ENCODE measurements at regions not wholly inside any gene's neighbourhood (a gene's known extent, or its start where the extent isn't known, plus 50 kb on each side); places are given as distances from the start of the nearest gene placed in this dataset.

DNA sequence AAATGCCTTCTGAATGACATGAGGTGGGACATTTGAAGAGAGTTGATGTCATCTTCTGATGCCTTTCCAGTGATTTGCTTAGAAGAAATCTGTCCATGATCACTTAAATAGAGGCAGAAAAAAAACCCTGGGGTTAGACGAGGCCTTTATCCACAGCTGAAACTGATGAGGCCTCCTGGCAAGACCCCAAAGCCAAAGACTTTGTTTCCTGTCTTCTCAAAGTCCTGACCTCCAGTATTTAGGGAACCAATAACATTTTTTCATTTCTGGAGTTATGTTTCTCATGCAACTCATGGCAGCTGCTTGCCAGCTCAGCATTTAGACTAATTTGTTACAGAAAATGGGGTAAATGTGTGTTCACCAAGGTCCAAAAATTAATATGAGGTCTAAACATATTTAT, 248.0 kb upstream of the PRDM1 start:
- in situ Hi-C loops (cut with HindIII; ENCODE audit: extremely low pct_ligation_motif_present, low pct_unique_long_range_greater_than_20kb) (loop anchor here (25.0 kb wide), 1 partner anchor 351 kb away; no protein-coding TSS in a partner anchor), intact Hi-C loops (cut with micrococcal nuclease; ENCODE audit: unreplicated experiment) (no loop called here)
- Histone ChIP-seq H3K4me2 (ENCODE audit: low read depth, low read length) (no peak overlapping the region), H3K27me3 (ENCODE audit: control insufficient read depth in 1 of 2, insufficient read depth in 2 of 2, low read length in 2 of 2) (peaks cover 0 to under 1% of the 10 kb centered on the region in 2 experiments; a peak in 1 of 5 replicates), H3K9me3 (ENCODE audit: low read length) (no peaks in the 10 kb centered on the region), H3K27ac (ENCODE audit: extremely low read length, insufficient read depth, low read length) (no peak overlapping the region), H4K20me1 (ENCODE audit: insufficient read depth, low read length) (no peaks in the 10 kb centered on the region), H3K79me2 (ENCODE audit: insufficient read depth, low read length) (no peaks in the 10 kb centered on the region), H3K4me1 (ENCODE audit: insufficient read depth, low read length) (no peaks in the 10 kb centered on the region), H2AFZ (ENCODE audit: low read length) (no peak overlapping the region), H3K4me3 (replicated peaks in 1 of 3; ENCODE audit: insufficient read depth in 1 of 3, low read depth in 2 of 3, low read length in 3 of 3) (no peak overlapping the region), H3K9ac (ENCODE audit: insufficient read depth, low read depth, low read length) (no peak overlapping the region), H3K36me3 (replicated peaks in 1 of 2; ENCODE audit: control insufficient read depth in 1 of 2, insufficient read depth in 2 of 2, low read length in 2 of 2) (no peaks in the 10 kb centered on the region)
- ChIA-PET CTCF (ENCODE audit: low intra/inter-chr PET ratio, low total read pairs) (no interaction called here), POLR2A (no interaction called here)
- BruUV-seq (replicated peaks), result no TSS peak
- DNase-seq (ENCODE audit: low spot score) (no peak), FAIRE-seq (no peak), ATAC-seq (no peak)
- 0% methylated on average over 1 of the region's 1 CpG for WGBS (ENCODE audit: low lambda C conversion rate)
- TF ChIP-seq PRPF4 (IDR thresholded peaks at IDR 0.05; ENCODE audit: low read depth, low read length, poor library complexity, severe bottlenecking) (no peak), ZNF724P (CRISPR knock-in tag; IDR thresholded peaks at IDR 0.05; ENCODE audit: borderline replicate concordance) (no peak), SMARCC2 (IDR thresholded peaks at IDR 0.05) (no peak), REXO4 (CRISPR knock-in tag; IDR thresholded peaks at IDR 0.05; ENCODE audit: borderline replicate concordance) (no peak), HIVEP1 (CRISPR knock-in tag; IDR thresholded peaks at IDR 0.05) (no peak), ETV6 (CRISPR knock-in tag; conservative IDR thresholded peaks at IDR 0.05) (no peak), DR1 (CRISPR knock-in tag; IDR thresholded peaks at IDR 0.05) (no peak), GATA4 (IDR thresholded peaks at IDR 0.05; ENCODE audit: borderline replicate concordance, low read depth) (no peak), NCOA5 (CRISPR knock-in tag; IDR thresholded peaks at IDR 0.05) (no peak), ZNF577 (CRISPR knock-in tag; IDR thresholded peaks at IDR 0.05; ENCODE audit: borderline replicate concordance, low read depth) (no peak), RFX1 (IDR thresholded peaks at IDR 0.05) (no peak), ZNF33B (CRISPR knock-in tag; IDR thresholded peaks at IDR 0.05) (no peak)
- TF ChIP-seq, protein P1, sequence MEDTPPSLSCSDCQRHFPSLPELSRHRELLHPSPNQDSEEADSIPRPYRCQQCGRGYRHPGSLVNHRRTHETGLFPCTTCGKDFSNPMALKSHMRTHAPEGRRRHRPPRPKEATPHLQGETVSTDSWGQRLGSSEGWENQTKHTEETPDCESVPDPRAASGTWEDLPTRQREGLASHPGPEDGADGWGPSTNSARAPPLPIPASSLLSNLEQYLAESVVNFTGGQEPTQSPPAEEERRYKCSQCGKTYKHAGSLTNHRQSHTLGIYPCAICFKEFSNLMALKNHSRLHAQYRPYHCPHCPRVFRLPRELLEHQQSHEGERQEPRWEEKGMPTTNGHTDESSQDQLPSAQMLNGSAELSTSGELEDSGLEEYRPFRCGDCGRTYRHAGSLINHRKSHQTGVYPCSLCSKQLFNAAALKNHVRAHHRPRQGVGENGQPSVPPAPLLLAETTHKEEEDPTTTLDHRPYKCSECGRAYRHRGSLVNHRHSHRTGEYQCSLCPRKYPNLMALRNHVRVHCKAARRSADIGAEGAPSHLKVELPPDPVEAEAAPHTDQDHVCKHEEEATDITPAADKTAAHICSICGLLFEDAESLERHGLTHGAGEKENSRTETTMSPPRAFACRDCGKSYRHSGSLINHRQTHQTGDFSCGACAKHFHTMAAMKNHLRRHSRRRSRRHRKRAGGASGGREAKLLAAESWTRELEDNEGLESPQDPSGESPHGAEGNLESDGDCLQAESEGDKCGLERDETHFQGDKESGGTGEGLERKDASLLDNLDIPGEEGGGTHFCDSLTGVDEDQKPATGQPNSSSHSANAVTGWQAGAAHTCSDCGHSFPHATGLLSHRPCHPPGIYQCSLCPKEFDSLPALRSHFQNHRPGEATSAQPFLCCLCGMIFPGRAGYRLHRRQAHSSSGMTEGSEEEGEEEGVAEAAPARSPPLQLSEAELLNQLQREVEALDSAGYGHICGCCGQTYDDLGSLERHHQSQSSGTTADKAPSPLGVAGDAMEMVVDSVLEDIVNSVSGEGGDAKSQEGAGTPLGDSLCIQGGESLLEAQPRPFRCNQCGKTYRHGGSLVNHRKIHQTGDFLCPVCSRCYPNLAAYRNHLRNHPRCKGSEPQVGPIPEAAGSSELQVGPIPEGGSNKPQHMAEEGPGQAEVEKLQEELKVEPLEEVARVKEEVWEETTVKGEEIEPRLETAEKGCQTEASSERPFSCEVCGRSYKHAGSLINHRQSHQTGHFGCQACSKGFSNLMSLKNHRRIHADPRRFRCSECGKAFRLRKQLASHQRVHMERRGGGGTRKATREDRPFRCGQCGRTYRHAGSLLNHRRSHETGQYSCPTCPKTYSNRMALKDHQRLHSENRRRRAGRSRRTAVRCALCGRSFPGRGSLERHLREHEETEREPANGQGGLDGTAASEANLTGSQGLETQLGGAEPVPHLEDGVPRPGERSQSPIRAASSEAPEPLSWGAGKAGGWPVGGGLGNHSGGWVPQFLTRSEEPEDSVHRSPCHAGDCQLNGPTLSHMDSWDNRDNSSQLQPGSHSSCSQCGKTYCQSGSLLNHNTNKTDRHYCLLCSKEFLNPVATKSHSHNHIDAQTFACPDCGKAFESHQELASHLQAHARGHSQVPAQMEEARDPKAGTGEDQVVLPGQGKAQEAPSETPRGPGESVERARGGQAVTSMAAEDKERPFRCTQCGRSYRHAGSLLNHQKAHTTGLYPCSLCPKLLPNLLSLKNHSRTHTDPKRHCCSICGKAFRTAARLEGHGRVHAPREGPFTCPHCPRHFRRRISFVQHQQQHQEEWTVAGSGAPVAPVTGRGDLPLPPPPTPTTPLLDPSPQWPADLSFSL (CRISPR knock-in tag; IDR thresholded peaks at IDR 0.05), result no peak
- TF ChIP-seq, protein P2, sequence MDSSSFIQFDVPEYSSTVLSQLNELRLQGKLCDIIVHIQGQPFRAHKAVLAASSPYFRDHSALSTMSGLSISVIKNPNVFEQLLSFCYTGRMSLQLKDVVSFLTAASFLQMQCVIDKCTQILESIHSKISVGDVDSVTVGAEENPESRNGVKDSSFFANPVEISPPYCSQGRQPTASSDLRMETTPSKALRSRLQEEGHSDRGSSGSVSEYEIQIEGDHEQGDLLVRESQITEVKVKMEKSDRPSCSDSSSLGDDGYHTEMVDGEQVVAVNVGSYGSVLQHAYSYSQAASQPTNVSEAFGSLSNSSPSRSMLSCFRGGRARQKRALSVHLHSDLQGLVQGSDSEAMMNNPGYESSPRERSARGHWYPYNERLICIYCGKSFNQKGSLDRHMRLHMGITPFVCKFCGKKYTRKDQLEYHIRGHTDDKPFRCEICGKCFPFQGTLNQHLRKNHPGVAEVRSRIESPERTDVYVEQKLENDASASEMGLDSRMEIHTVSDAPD (CRISPR knock-in tag; IDR thresholded peaks at IDR 0.05), result no peak
- TF ChIP-seq, protein P3, sequence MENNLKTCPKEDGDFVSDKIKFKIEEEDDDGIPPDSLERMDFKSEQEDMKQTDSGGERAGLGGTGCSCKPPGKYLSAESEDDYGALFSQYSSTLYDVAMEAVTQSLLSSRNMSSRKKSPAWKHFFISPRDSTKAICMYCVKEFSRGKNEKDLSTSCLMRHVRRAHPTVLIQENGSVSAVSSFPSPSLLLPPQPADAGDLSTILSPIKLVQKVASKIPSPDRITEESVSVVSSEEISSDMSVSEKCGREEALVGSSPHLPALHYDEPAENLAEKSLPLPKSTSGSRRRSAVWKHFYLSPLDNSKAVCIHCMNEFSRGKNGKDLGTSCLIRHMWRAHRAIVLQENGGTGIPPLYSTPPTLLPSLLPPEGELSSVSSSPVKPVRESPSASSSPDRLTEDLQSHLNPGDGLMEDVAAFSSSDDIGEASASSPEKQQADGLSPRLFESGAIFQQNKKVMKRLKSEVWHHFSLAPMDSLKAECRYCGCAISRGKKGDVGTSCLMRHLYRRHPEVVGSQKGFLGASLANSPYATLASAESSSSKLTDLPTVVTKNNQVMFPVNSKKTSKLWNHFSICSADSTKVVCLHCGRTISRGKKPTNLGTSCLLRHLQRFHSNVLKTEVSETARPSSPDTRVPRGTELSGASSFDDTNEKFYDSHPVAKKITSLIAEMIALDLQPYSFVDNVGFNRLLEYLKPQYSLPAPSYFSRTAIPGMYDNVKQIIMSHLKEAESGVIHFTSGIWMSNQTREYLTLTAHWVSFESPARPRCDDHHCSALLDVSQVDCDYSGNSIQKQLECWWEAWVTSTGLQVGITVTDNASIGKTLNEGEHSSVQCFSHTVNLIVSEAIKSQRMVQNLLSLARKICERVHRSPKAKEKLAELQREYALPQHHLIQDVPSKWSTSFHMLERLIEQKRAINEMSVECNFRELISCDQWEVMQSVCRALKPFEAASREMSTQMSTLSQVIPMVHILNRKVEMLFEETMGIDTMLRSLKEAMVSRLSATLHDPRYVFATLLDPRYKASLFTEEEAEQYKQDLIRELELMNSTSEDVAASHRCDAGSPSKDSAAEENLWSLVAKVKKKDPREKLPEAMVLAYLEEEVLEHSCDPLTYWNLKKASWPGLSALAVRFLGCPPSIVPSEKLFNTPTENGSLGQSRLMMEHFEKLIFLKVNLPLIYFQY (CRISPR knock-in tag; IDR thresholded peaks at IDR 0.05; ENCODE audit: borderline replicate concordance), result no peak
